T-helper 2 cell treated with Interferon-gamma antibody and Interleukin-4, amounts not matched to agents 100 ng/mL and 5 ng/mL, for 36 hours (primary cell): ENCODE measurements at regions not wholly inside any gene's neighbourhood (a gene's known extent, or its start where the extent isn't known, plus 50 kb on each side); places are given as distances from the start of the nearest gene placed in this dataset.
"Not testable (repeated sequence)": the region's sequence is repeated elsewhere in the genome, so short reads cannot be mapped to it uniquely, and the experiment has no call there.

Experiments
- intact Hi-C: fragments of 100-400 bp; cut with micrococcal nuclease; formaldehyde crosslinking; loops from one replicate; pipeline ENCODE4 v1.15.1; 2023

DNA sequence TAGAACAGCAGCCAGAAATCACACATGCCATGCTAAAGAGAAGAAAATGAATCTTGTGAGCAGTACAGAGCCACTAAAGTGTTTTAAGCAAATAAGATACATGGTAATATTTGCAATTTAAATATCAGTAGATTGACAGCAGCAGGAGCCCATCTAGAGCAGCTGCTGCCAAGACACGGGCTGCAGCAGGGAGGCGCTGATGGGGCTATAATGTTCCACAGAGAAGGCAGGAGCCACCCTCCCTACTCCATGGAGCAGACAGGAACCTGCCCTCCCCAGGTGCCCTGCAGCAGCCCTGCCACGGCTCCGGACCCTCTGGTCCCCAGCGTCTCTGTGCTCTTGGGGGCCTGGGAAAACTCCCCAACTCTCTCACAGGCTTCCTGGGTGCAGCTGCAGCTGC, 224.1 kb upstream of the ISL1 start:
- intact Hi-C loops: no loop called here

DNA sequence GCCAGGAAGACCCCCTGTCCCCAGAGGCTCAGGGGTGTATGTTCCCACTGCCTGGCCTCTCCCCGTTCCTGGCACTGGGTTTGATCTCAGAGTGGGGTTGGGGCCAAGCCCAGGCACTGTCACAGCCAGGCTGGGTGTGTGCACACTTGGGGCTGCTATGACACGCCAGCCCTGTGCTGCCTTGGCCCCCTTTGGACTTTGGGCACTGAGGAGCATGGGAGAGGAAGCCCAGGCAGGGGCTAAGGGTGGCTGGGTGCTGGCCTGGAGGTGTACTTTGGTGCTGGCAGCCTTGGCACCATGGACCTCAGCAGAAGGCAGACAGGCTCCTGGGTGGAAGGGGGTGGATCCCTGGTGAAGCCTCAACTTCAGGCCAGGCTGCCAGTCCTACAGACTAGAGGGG, 223.6 kb upstream of the ISL1 start:
- intact Hi-C loops: no loop called here

DNA sequence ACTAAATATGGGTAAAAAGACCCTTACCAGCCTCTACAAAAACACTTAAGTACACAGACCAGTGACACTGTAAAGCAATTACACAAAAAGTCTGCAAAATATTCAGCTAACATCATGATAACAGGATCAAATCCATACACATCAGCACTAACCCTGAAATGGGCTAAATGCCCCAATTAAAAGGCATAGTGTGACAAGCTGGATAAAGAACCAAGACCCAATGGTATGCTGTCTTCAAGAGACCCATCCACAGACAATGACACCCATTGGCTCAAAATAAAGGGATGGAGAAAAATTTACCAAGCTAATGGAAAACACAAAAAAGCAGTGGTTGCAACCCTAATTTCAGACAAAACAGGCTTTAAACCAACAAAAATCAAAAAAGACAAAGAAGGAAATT, 221.0 kb upstream of the ISL1 start:
- intact Hi-C loops: no loop called here

DNA sequence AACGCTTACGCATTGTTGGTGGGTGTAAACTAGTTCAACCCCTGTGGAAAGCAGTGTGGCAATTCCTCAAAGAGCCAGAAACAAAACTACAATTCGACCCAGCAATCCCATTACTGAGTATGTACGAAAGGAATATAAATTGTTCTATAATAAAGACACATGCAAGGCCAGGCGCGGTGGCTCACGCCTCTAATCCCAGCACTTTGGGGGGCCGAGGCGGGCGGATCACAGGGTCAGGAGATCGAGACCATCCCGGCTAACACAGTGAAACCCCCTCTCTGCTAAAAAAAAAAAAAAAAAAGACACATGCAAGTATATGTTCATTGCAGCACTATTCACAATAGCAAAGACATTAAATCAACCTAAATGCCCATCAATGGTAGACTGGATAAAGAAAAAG, 217.6 kb upstream of the ISL1 start:
- intact Hi-C loops: not testable (repeated sequence)

- intact Hi-C loops: no loop called here
Observed at GRCh38 chr5:51172903-51173626, 210.2 kb upstream of the ISL1 start.

- intact Hi-C loops: no loop called here
Observed at GRCh38 chr5:51181208-51181894, 201.9 kb upstream of the ISL1 start.

GRCh38 chr5:51185850-51186329, 197.4 kb upstream of the ISL1 start:
- intact Hi-C loops: no loop called here

GRCh38 chr5:51188001-51188591, 195.2 kb upstream of the ISL1 start:
- intact Hi-C loops: no loop called here

- intact Hi-C loops: no loop called here
Observed at GRCh38 chr5:51194671-51195070, 188.6 kb upstream of the ISL1 start.

DNA sequence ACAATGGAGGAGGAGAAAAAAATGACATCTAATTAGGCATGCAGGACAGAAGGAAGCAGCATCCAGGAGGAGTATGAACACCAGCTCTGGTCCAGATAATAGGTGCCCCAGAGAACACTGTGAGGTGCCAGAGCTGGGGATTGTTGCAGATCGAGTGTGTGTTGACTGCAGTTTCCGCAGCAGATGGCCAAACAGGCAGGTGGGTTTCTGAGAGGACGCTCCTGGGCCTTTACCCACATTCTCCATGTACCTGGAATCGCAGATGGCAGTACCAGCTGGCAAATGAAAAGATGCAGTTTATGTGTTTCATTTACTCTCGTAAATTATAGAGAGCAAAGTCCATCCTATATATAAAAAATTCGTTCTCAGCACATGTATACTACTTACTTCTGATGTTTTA, 182.2 kb upstream of the ISL1 start:
- intact Hi-C loops: no loop called here

- intact Hi-C loops: no loop called here
Observed at GRCh38 chr5:51201708-51202107, 181.5 kb upstream of the ISL1 start.

DNA sequence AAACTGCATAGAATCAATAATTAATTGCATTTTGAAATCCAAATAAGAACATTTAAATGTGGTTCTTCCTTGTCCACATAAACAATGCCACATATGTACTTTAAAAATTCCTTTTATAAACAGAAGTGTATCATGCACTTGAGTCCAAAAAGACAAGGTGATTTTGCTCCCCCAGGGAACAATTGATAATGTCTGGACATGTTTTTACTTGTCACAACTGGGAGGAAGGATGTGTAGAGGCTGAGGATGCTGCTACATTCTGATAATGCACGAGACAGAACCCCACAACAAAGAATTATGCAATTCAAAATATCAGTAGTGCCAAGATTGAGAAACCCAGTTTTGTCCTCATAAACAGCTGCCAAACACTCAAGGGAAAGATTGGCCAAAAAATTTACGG, 181.1 kb upstream of the ISL1 start:
- intact Hi-C loops: no loop called here

DNA sequence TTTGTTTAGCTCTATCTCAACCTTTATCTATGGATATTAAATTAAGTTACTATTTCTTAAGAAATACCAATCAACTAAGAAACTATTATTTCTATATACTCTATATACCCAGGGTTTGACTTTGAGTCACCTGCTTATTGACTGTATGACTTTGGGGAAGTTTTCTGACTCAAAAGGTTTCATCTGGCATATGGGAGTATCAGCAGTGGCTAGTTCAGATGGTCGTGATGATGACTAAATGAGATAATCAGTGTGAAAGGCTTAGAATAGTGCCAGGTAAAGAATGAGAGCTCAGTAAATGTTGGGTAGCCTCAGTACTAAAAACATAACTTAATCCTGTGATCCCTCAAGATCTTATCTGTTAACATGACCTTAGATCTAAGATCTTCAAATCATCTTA, 179.7 kb upstream of the ISL1 start:
- intact Hi-C loops: no loop called here

GRCh38 chr5:51208296-51208695, 175.0 kb upstream of the ISL1 start:
- intact Hi-C loops: no loop called here

GRCh38 chr5:51214746-51215145, 168.5 kb upstream of the ISL1 start:
- intact Hi-C loops: no loop called here

GRCh38 chr5:51225789-51226742, 157.2 kb upstream of the ISL1 start:
- intact Hi-C loops: no loop called here

DNA sequence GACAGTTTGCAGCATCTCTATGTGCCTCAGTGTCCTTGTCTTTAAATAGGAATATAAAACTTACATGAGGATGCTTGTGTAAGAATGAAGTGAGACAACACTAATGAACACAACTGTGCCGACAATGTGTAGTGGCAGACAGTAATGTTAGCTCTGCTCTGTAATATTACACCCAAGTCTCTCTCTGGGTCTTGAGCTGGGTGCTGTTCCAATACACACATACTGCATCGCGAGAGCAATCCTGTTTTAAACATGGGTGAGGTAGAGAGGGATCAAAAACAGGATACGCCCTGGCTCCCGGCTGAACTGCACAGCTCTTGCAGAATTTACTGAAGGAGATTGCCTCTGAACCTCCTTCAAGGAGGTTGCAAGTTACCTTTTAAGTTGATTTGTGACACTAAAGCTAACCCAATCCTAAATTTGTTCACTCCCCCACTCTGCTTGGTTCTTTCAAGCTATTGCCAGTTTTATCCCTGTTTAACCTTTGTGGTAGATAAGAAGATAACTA, 155.2 kb upstream of the ISL1 start:
- intact Hi-C loops: no loop called here

- intact Hi-C loops: no loop called here
Observed at GRCh38 chr5:51230336-51230735, 152.9 kb upstream of the ISL1 start.

DNA sequence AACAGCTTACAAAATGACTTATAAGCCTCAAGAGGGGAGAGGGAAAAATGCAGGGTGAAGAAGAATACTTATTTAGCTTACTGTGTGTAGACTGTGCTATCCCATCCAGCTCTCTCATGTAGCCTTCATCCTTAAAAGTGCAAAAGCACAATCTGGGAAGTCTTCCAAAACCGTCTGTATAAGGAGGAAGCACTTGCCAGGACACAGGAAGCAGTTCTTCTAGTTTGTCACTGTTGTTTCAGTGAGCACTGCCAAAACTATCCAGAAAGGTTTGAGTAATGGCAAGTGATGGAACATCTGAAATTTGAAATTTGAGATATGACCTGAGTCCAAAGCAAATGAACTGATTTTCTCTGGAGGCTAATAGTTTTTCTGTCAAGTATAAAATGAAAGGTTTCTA, 140.8 kb upstream of the ISL1 start:
- intact Hi-C loops: no loop called here

GRCh38 chr5:51250957-51251356, 132.3 kb upstream of the ISL1 start:
- intact Hi-C loops: not testable (repeated sequence)

GRCh38 chr5:51271261-51271660, 112.0 kb upstream of the ISL1 start:
- intact Hi-C loops: no loop called here
